WTC11 (cell line): ENCODE measurements at regions not wholly inside any gene's neighbourhood (a gene's known extent, or its start where the extent isn't known, plus 50 kb on each side); places are given as distances from the start of the nearest gene placed in this dataset.
A peak's percentile ranks its signal among the peaks of the same experiment; 100 is the strongest.

ENCODE experiments used
- ATAC-seq: fragments of 200-7000 bp; cut with Tn5 transposase; 2 replicates; pipeline ENCODE4 v1.10.0; 2021; ENCODE audit warnings: mild to moderate bottlenecking, moderate library complexity
- CTCF ChIA-PET: fragments of 300-600 bp; sonication (Branson Sonifier 250); formaldehyde crosslinking; loops from one replicate; lab custom pipeline; 2021; ENCODE audit warnings: antibody characterized with exemption; lab: Charles Lee
- POLR2A ChIA-PET: fragments of 350-600 bp; sonication (Branson Sonifier 250); formaldehyde crosslinking; loops from one replicate; lab custom pipeline; 2021; ENCODE audit warnings: antibody characterized with exemption; lab: Charles Lee
- DNase-seq: peaks from one replicate; pipeline ENCODE4 v3.0.0; 2021; ENCODE audit warnings: low spot score
- H3K27ac Mint-ChIP-seq: 2 replicates; pipeline ENCODE4 v1.8.0; 2021; ENCODE audit warnings: mixed read lengths
- H3K27me3 Mint-ChIP-seq: 2 replicates; pipeline ENCODE4 v1.8.0; 2021; ENCODE audit warnings: low read depth, mild to moderate bottlenecking, moderate library complexity, mixed read lengths
- H3K36me3 Mint-ChIP-seq: 2 replicates; pipeline ENCODE4 v1.8.0; 2021; ENCODE audit warnings: mixed read lengths
- H3K4me1 Mint-ChIP-seq: 2 replicates; pipeline ENCODE4 v1.8.0; 2022; ENCODE audit warnings: mixed read lengths
- H3K4me3 Mint-ChIP-seq: 2 replicates; pipeline ENCODE4 v1.8.0; 2021; ENCODE audit warnings: mild to moderate bottlenecking, moderate library complexity, mixed read lengths
- H3K9me3 Mint-ChIP-seq: 2 replicates; pipeline ENCODE4 v1.8.0; 2021; ENCODE audit warnings: mixed read lengths
- FOXP1 ChIP-seq: sonication (generic); formaldehyde crosslinking; IDR thresholded peaks from 2 replicates; pipeline ENCODE4 v1.8.0; 2022; ENCODE audit warnings: missing genetic modification reagents, mild to moderate bottlenecking, moderate library complexity, borderline replicate concordance
- IRF2 ChIP-seq: sonication (generic); formaldehyde crosslinking; IDR thresholded peaks from 2 replicates; pipeline ENCODE4 v1.8.0; 2022; ENCODE audit warnings: low read depth, missing genetic modification reagents, borderline replicate concordance
- JUN ChIP-seq: sonication (generic); formaldehyde crosslinking; IDR thresholded peaks from 2 replicates; pipeline ENCODE4 v1.8.0; 2023; ENCODE audit warnings: mild to moderate bottlenecking, missing genetic modification reagents
- KAT7 ChIP-seq: sonication (generic); formaldehyde crosslinking; IDR thresholded peaks from 2 replicates; pipeline ENCODE4 v1.8.1; 2023; ENCODE audit warnings: missing genetic modification reagents, mild to moderate bottlenecking, borderline replicate concordance
- SMAD3 ChIP-seq: sonication (generic); formaldehyde crosslinking; IDR thresholded peaks from 2 replicates; pipeline ENCODE4 v1.8.0; 2022; ENCODE audit warnings: missing genetic modification reagents, mild to moderate bottlenecking, borderline replicate concordance
- ZBTB21 ChIP-seq: sonication (generic); formaldehyde crosslinking; IDR thresholded peaks from 2 replicates; pipeline ENCODE4 v1.8.1; 2023; ENCODE audit warnings: mild to moderate bottlenecking, missing genetic modification reagents, borderline replicate concordance
- ZNF416 ChIP-seq: fragments of 250-450 bp; sonication (Bioruptor Pico); IDR thresholded peaks from 2 replicates; pipeline ENCODE4 v1.9.0; 2021; ENCODE audit warnings: mild to moderate bottlenecking, inconsistent platforms
- ZNF423 ChIP-seq: fragments of 250-450 bp; sonication (Bioruptor Pico); IDR thresholded peaks from 2 replicates; pipeline ENCODE4 v2.1.2; 2022; ENCODE audit warnings: mild to moderate bottlenecking, moderate library complexity
- TF ChIP-seq, protein P1 (sequence below): sonication (generic); formaldehyde crosslinking; IDR thresholded peaks from 2 replicates; pipeline ENCODE4 v1.8.0; 2023; ENCODE audit warnings: missing genetic modification reagents
- TF ChIP-seq, protein P2 (sequence below): sonication (generic); formaldehyde crosslinking; IDR thresholded peaks from 2 replicates; pipeline ENCODE4 v1.8.1; 2023; ENCODE audit warnings: mild to moderate bottlenecking, missing genetic modification reagents
- TF ChIP-seq, protein P3 (sequence below): sonication (generic); formaldehyde crosslinking; IDR thresholded peaks from 2 replicates; pipeline ENCODE4 v1.8.0; 2022; ENCODE audit warnings: mild to moderate bottlenecking, missing genetic modification reagents
- TF ChIP-seq, protein P4 (sequence below): sonication (generic); formaldehyde crosslinking; IDR thresholded peaks from 2 replicates; pipeline ENCODE4 v1.8.1; 2023; ENCODE audit warnings: mild to moderate bottlenecking, missing genetic modification reagents
- TF ChIP-seq, protein P5 (sequence below): sonication (generic); formaldehyde crosslinking; IDR thresholded peaks from 2 replicates; pipeline ENCODE4 v1.8.1; 2023; ENCODE audit warnings: mild to moderate bottlenecking, missing genetic modification reagents, borderline replicate concordance
- TF ChIP-seq, protein P6 (sequence below): fragments of 250-450 bp; sonication (Bioruptor Pico); IDR thresholded peaks from 2 replicates; pipeline ENCODE4 v1.8.0; 2021; ENCODE audit warnings: mild to moderate bottlenecking

DNA sequence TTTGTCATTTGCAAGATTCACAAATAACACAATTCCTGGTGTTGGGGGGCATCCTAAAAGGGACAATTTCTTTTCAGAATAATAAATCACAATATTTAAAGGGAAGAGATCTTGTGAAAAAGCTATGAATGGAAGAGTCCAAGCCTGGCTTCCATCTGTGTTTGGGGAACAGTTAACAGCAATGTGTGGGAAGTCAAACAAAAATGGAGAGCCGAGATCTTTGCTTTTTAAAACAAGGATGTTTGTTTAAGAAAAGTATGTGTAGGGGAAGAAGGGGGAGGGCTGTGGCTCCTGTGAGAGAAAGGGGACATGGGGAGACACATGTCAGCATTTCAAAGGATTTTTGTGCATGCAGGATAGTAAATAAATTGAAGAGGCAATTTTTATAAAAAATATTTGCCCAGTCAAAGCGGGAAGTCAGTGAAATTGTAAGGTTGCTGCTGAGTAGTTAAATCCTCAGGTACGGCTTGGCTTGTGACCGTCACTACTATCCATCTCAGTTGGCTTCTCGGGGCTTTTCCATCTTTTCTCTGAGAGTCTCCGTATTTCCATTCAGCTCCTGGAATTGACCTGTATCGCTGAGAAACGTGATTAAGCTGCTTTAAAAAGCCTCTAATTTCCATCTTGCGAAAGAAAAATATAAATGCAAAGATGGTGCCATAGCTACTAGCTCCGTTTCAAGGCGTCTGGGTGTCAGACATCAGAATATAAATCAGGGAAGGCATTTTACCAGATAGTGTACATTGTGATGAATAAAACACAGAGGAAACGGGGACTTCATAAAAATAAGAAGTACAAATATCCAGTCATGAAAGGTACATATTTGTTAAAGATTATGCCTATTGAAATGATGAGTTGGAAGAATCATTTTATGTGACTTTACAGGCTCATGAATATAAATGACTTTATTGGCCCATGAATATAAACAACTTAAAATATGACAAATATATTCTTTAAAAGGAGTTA is 52.9 kb upstream of the VCAN start:
- peaks cover 17% of the 10 kb centered on the region for H3K9me3 Mint-ChIP-seq
- TF ChIP-seq ZBTB21 (CRISPR knock-in tag) (no peak), KAT7 (CRISPR knock-in tag) (no peak), JUN (CRISPR knock-in tag) (no peak), FOXP1 (CRISPR knock-in tag) (no peak), ZNF416 (no peak), SMAD3 (CRISPR knock-in tag) (no peak), ZNF423 (CRISPR knock-in tag) (no peak), IRF2 (CRISPR knock-in tag) (no peak)
- TF ChIP-seq, protein P1, sequence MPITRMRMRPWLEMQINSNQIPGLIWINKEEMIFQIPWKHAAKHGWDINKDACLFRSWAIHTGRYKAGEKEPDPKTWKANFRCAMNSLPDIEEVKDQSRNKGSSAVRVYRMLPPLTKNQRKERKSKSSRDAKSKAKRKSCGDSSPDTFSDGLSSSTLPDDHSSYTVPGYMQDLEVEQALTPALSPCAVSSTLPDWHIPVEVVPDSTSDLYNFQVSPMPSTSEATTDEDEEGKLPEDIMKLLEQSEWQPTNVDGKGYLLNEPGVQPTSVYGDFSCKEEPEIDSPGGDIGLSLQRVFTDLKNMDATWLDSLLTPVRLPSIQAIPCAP = no peak
- TF ChIP-seq, protein P2, sequence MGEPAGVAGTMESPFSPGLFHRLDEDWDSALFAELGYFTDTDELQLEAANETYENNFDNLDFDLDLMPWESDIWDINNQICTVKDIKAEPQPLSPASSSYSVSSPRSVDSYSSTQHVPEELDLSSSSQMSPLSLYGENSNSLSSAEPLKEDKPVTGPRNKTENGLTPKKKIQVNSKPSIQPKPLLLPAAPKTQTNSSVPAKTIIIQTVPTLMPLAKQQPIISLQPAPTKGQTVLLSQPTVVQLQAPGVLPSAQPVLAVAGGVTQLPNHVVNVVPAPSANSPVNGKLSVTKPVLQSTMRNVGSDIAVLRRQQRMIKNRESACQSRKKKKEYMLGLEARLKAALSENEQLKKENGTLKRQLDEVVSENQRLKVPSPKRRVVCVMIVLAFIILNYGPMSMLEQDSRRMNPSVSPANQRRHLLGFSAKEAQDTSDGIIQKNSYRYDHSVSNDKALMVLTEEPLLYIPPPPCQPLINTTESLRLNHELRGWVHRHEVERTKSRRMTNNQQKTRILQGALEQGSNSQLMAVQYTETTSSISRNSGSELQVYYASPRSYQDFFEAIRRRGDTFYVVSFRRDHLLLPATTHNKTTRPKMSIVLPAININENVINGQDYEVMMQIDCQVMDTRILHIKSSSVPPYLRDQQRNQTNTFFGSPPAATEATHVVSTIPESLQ (CRISPR knock-in tag) = no peak
- TF ChIP-seq, protein P3, sequence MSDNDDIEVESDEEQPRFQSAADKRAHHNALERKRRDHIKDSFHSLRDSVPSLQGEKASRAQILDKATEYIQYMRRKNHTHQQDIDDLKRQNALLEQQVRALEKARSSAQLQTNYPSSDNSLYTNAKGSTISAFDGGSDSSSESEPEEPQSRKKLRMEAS (CRISPR knock-in tag) = no peak
- TF ChIP-seq, protein P4, sequence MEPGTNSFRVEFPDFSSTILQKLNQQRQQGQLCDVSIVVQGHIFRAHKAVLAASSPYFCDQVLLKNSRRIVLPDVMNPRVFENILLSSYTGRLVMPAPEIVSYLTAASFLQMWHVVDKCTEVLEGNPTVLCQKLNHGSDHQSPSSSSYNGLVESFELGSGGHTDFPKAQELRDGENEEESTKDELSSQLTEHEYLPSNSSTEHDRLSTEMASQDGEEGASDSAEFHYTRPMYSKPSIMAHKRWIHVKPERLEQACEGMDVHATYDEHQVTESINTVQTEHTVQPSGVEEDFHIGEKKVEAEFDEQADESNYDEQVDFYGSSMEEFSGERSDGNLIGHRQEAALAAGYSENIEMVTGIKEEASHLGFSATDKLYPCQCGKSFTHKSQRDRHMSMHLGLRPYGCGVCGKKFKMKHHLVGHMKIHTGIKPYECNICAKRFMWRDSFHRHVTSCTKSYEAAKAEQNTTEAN (CRISPR knock-in tag) = no peak
- TF ChIP-seq, protein P5, sequence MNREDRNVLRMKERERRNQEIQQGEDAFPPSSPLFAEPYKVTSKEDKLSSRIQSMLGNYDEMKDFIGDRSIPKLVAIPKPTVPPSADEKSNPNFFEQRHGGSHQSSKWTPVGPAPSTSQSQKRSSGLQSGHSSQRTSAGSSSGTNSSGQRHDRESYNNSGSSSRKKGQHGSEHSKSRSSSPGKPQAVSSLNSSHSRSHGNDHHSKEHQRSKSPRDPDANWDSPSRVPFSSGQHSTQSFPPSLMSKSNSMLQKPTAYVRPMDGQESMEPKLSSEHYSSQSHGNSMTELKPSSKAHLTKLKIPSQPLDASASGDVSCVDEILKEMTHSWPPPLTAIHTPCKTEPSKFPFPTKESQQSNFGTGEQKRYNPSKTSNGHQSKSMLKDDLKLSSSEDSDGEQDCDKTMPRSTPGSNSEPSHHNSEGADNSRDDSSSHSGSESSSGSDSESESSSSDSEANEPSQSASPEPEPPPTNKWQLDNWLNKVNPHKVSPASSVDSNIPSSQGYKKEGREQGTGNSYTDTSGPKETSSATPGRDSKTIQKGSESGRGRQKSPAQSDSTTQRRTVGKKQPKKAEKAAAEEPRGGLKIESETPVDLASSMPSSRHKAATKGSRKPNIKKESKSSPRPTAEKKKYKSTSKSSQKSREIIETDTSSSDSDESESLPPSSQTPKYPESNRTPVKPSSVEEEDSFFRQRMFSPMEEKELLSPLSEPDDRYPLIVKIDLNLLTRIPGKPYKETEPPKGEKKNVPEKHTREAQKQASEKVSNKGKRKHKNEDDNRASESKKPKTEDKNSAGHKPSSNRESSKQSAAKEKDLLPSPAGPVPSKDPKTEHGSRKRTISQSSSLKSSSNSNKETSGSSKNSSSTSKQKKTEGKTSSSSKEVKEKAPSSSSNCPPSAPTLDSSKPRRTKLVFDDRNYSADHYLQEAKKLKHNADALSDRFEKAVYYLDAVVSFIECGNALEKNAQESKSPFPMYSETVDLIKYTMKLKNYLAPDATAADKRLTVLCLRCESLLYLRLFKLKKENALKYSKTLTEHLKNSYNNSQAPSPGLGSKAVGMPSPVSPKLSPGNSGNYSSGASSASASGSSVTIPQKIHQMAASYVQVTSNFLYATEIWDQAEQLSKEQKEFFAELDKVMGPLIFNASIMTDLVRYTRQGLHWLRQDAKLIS (CRISPR knock-in tag) = no peak
- TF ChIP-seq, protein P6, sequence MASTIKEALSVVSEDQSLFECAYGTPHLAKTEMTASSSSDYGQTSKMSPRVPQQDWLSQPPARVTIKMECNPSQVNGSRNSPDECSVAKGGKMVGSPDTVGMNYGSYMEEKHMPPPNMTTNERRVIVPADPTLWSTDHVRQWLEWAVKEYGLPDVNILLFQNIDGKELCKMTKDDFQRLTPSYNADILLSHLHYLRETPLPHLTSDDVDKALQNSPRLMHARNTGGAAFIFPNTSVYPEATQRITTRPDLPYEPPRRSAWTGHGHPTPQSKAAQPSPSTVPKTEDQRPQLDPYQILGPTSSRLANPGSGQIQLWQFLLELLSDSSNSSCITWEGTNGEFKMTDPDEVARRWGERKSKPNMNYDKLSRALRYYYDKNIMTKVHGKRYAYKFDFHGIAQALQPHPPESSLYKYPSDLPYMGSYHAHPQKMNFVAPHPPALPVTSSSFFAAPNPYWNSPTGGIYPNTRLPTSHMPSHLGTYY (CRISPR knock-in tag) = no peak

More for the DNA sequence above, 52.9 kb upstream of the VCAN start:
- Mint-ChIP-seq H3K4me3 (no peak overlapping the region), H3K27ac (peak overlapping the region; percentile 46), H3K4me1 (peaks cover 27% of the 10 kb centered on the region), H3K36me3 (peaks cover 12% of the 10 kb centered on the region), H3K27me3 (no peaks in the 10 kb centered on the region)
- DNase-seq (no peak), ATAC-seq (peak; percentile 26)
- CTCF ChIA-PET = no interaction called here
- POLR2A ChIA-PET = no interaction called here
